Liver (tissue), 7 donors: ENCODE measurements at regions not wholly inside any gene's neighbourhood (a gene's known extent, or its start where the extent isn't known, plus 50 kb on each side); places are given as distances from the start of the nearest gene placed in this dataset.

ENCODE experiments used
- DNase-seq: peaks from one replicate; pipeline ENCODE4 v3.0.0-alpha.2; 2017; ENCODE audit warnings: low spot score
- H3K27ac ChIP-seq, 2 donors: one replicate each; pipeline ENCODE4 v1.7.0; 2013; ENCODE audit warnings: inconsistent platforms in 2 of 2, low read length in 2 of 2, control low read depth in 1 of 2, low read depth in 1 of 2, mild to moderate bottlenecking in 1 of 2
- H3K27me3 ChIP-seq, 4 donors: one replicate each; pipeline versions ENCODE4 v1.6.1 to v1.7.0; 2013; ENCODE audit warnings: low read length in 3 of 4, inconsistent platforms in 1 of 4, mild to moderate bottlenecking in 1 of 4, moderate library complexity in 1 of 4; ENCODE audit not compliant: control insufficient read depth in 4 of 4, insufficient read depth in 4 of 4
- H3K36me3 ChIP-seq, 4 donors: one replicate each; pipeline versions ENCODE4 v1.6.1 to v1.7.0; 2013; ENCODE audit warnings: low read length in 3 of 4, mild to moderate bottlenecking in 3 of 4, low read depth in 1 of 4, moderate library complexity in 1 of 4; ENCODE audit not compliant: control insufficient read depth in 4 of 4, insufficient read depth in 3 of 4
- H3K4me1 ChIP-seq, 4 donors: one replicate each; pipeline versions ENCODE4 v1.6.1 to v1.7.0; 2013; ENCODE audit warnings: low read length in 3 of 4, mild to moderate bottlenecking in 3 of 4, moderate library complexity in 1 of 4; ENCODE audit not compliant: control insufficient read depth in 4 of 4, insufficient read depth in 4 of 4
- H3K4me3 ChIP-seq, 3 donors: one replicate each; pipeline versions ENCODE4 v1.6.1 to v1.7.0; 2013; ENCODE audit warnings: low read length in 3 of 3, control low read depth in 1 of 3, low read depth in 1 of 3, mild to moderate bottlenecking in 1 of 3
- H3K9ac ChIP-seq, 2 donors: one replicate each; pipeline ENCODE4 v1.7.0; 2013; ENCODE audit warnings: low read length in 2 of 2, mild to moderate bottlenecking in 2 of 2, moderate library complexity in 2 of 2, control low read depth in 1 of 2, low read depth in 1 of 2
- H3K9me3 ChIP-seq, 4 donors: one replicate each; pipeline versions ENCODE4 v1.6.1 to v1.7.0; 2013; ENCODE audit warnings: low read length in 3 of 4; ENCODE audit not compliant: control insufficient read depth in 4 of 4
- EGR1 ChIP-seq, 2 donors: IDR thresholded peaks; 2 replicates each; pipeline ENCODE4 v1.6.1; 2016 to 2018; ENCODE audit warnings: antibody characterized with exemption in 2 of 2, low read depth in 2 of 2
- FOXA1 ChIP-seq: IDR thresholded peaks from 2 replicates; pipeline ENCODE4 v1.6.1; 2016; ENCODE audit warnings: antibody characterized with exemption
- FOXA2 ChIP-seq: IDR thresholded peaks from 2 replicates; pipeline ENCODE4 v1.6.1; 2016; ENCODE audit warnings: antibody characterized with exemption
- GABPA ChIP-seq, 2 donors: IDR thresholded peaks in 1 of 2; conservative IDR thresholded peaks in 1 of 2; 2 replicates each; pipeline ENCODE4 v1.6.1; 2016; ENCODE audit warnings: antibody characterized with exemption in 2 of 2, mild to moderate bottlenecking in 1 of 2, moderate library complexity in 1 of 2
- HNF4G ChIP-seq: IDR thresholded peaks from 2 replicates; pipeline ENCODE4 v1.6.1; 2016; ENCODE audit warnings: antibody characterized with exemption
- NR2F2 ChIP-seq: IDR thresholded peaks from 2 replicates; pipeline ENCODE4 v1.6.1; 2016; ENCODE audit warnings: antibody characterized with exemption
- RAD21 ChIP-seq, 2 donors: IDR thresholded peaks; 2 replicates each; pipeline ENCODE4 v1.6.1; 2016; ENCODE audit warnings: antibody characterized with exemption in 2 of 2, mild to moderate bottlenecking in 2 of 2
- REST ChIP-seq: IDR thresholded peaks from 2 replicates; pipeline ENCODE4 v1.6.1; 2016; ENCODE audit warnings: antibody characterized with exemption, mild to moderate bottlenecking
- SP1 ChIP-seq: IDR thresholded peaks from 2 replicates; pipeline ENCODE4 v1.6.1; 2018; ENCODE audit warnings: antibody characterized with exemption, mild to moderate bottlenecking
- TAF1 ChIP-seq: conservative IDR thresholded peaks from 2 replicates; pipeline ENCODE4 v1.6.1; 2016; ENCODE audit warnings: antibody characterized with exemption, mild to moderate bottlenecking
- YY1 ChIP-seq: IDR thresholded peaks from 2 replicates; pipeline ENCODE4 v1.6.1; 2016; ENCODE audit warnings: antibody characterized with exemption, mild to moderate bottlenecking
- ZBTB33 ChIP-seq: IDR thresholded peaks from 2 replicates; pipeline ENCODE4 v1.6.1; 2016; ENCODE audit warnings: antibody characterized with exemption
- WGBS: extraction: QIAGEN DNeasy Blood & Tissue Kit; methylation state at CpG from one replicate; pipeline ENCODE4 v1.1.7; 2013; 5-methylcytosine and 5-hydroxymethylcytosine counted together
- TF ChIP-seq, protein P1 (sequence below): IDR thresholded peaks from 2 replicates; pipeline ENCODE4 v1.6.1; 2016; ENCODE audit warnings: antibody characterized with exemption
- TF ChIP-seq, protein P2 (sequence below): IDR thresholded peaks from 2 replicates; pipeline ENCODE4 v1.6.1; 2016; ENCODE audit warnings: antibody characterized with exemption
- donor health status: healthy.
- donor health status: healthy.
- donor health status: healthy.
- donor health status: healthy.

DNA sequence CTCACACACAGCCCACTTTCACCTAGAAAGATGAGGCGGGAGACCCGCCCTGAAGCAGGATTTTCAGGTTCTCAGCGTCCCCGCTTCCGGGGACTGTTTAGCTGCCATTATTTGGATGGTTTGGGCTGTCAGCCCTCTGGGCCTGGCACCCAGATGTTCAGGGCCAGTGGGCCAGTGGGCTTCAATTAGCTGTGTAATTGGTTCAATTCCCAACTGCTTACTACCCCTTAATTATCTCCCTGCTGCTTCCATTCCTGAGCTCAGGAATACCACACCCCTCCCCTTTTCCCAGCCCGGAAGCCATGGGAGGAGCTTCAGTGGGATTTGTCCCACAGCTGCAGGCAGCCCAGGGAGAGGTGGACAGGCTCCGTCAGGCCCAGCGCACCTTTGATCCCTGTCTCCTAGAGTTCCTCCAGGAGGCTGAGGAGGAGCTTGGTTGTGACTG lies 114.1 kb upstream of the MYCN start (continued):
- TF ChIP-seq ZBTB33 (no peak), FOXA2 (no peak), TAF1 (no peak), YY1 (no peak)
- TF ChIP-seq, protein P1, sequence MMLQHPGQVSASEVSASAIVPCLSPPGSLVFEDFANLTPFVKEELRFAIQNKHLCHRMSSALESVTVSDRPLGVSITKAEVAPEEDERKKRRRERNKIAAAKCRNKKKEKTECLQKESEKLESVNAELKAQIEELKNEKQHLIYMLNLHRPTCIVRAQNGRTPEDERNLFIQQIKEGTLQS = no peak

DNA sequence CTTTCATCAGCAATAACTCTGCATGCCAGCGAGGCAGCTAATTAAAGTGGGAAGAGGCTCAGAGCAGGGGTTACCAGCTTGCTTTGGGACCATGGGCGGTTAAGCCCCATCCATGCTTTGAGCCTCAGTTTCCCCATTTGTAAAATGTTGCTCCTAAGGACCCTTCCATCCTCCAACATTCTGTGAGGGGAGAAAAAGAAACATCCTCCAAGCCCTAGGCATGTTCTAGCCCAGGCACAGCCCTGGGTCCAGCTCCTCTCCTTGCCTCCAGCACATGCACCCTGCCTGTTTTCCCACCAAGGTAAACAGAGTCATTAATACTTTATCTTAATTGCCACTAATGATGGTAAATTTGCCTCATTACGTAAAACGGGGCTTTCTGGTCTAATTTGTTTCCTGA lies 113.3 kb upstream of the MYCN start:
- WGBS = 92% methylated on average over 4 of the region's 4 CpGs
- Histone ChIP-seq H3K9me3 (no peaks in the 10 kb centered on the region), H3K36me3 (no peaks in the 10 kb centered on the region), H3K27me3 (no peaks in the 10 kb centered on the region), H3K4me3 (no peak overlapping the region), H3K9ac (no peak overlapping the region), H3K4me1 (no peaks in the 10 kb centered on the region), H3K27ac (no peak overlapping the region)
- DNase-seq = no peak
- TF ChIP-seq SP1 = no peak

DNA sequence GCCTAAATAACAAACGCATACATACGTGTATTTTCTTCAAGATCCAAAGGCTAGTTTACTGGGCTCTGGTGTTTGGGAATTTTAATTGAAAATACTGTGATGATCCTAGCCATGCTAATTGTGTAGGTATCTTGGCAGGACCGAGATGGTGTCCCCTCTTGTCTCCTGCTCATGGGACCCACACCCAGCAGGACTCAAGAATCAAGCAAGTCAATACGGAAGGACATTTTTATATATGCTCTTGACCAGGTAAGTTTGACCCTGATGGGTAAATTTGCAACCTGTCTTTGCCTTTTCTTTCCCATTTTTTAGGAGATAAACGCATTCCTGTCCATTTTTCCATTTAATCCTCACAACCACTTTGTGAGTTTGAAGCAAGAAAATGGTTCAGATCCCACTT lies 111.8 kb upstream of the MYCN start:
- 94% methylated on average over 5 of the region's 5 CpGs for WGBS
- H3K27ac ChIP-seq = no peak overlapping the region
- no peak for DNase-seq
- H3K27me3 ChIP-seq = no peaks in the 10 kb centered on the region
- TF ChIP-seq ZBTB33 (no peak), HNF4G (no peak), RAD21 (IDR thresholded peaks at IDR 0.05) (no peak), FOXA1 (no peak), TAF1 (no peak), NR2F2 (no peak)
- H3K4me3 ChIP-seq = no peak overlapping the region
- no peak overlapping the region for H3K9ac ChIP-seq
- H3K4me1 ChIP-seq = no peaks in the 10 kb centered on the region
- H3K9me3 ChIP-seq = no peaks in the 10 kb centered on the region
- H3K36me3 ChIP-seq = no peaks in the 10 kb centered on the region

- H3K27ac ChIP-seq = no peak overlapping the region
- H3K9me3 ChIP-seq = no peaks in the 10 kb centered on the region
- H3K4me3 ChIP-seq = no peak overlapping the region
- DNase-seq = no peak
- no peaks in the 10 kb centered on the region for H3K4me1 ChIP-seq
- H3K36me3 ChIP-seq = no peaks in the 10 kb centered on the region
- 95% methylated on average over 7 of the region's 7 CpGs for WGBS
- H3K9ac ChIP-seq = no peak overlapping the region
- no peaks in the 10 kb centered on the region for H3K27me3 ChIP-seq
- TF ChIP-seq GABPA (IDR thresholded peaks at IDR 0.05 in 1 of 2, conservative IDR thresholded peaks at IDR 0.05 in 1 of 2) (no peak), NR2F2 (no peak), EGR1 (IDR thresholded peaks at IDR 0.05; ENCODE audit: low read depth in 2 of 2) (no peak), RAD21 (IDR thresholded peaks at IDR 0.05) (no peak), REST (no peak), FOXA1 (no peak), TAF1 (no peak), ZBTB33 (no peak)
- TF ChIP-seq, protein P1 = no peak
- TF ChIP-seq, protein P2, sequence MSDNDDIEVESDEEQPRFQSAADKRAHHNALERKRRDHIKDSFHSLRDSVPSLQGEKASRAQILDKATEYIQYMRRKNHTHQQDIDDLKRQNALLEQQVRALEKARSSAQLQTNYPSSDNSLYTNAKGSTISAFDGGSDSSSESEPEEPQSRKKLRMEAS = no peak
Observed at GRCh38 chr2:15829091-15829801, 111.1 kb upstream of the MYCN start.
